NCI-H774 (cell line): ENCODE measurements at regions not wholly inside any gene's neighbourhood (a gene's known extent, or its start where the extent isn't known, plus 50 kb on each side); places are given as distances from the start of the nearest gene placed in this dataset.
"Not testable (repeated sequence)": the region's sequence is repeated elsewhere in the genome, so short reads cannot be mapped to it uniquely, and the experiment has no call there.

Source experiments
- DNase-seq: peaks from one replicate; lab custom pipeline; 2025; lab: John Stamatoyannopoulos, UW

DNA sequence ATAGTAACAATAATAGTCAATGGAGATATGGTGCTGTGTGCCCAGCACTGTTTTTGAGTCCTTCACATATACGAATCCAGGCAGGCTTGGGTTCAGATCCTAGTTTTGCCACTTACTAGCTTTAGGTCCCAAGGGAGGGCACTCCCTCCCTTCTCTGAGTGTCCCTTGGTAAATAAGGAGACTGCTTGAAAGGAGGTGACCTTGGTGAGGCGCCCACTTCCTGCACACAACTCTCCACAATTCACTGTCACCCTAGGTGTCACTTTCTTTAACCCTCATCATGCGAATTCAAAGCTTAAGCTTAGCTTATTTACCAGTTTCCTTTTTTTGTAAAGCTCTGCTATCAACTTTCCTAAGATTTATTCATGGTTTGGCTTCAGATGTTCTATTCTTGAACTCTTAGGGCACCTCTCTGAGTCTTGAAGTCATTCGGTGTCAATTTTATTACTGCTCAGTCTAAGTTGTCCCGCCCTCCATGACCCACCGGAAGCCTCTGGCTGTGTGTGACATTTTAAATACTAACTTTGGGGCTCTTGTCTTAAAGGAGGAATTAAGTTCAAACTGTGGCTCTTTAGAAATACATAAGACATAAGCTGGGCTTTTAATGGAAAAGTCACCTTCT is 170.7 kb upstream of the ZNF618 start:
- no peak for DNase-seq

DNA sequence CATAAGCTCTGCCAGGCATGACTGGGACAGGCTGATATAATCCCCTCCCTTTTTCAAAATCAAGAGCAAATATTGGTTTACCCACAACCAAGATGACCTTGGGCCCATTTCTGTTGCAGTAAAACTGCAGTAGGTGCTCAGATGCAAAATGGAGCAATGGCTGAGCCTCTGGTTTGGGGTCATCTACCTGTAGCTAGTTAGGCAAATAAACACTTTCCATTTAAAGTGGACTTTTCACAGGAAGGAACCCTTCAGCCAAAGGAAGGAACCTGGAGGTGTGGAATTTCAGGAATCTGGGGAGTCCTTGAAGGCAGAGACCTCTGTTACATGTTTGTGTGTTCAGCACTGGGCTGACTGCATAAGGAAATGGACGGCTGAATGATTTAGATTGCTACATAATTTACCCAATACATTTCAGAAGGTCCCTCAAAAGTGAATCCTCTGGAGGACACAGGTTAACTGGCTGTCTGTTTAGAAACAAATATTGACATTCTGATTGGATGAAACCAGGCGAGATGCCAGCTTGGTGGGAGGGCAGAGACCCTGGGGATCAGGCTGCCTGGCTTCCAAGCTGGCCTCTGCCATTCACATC is 170.1 kb upstream of the ZNF618 start:
- no peak for DNase-seq

DNA sequence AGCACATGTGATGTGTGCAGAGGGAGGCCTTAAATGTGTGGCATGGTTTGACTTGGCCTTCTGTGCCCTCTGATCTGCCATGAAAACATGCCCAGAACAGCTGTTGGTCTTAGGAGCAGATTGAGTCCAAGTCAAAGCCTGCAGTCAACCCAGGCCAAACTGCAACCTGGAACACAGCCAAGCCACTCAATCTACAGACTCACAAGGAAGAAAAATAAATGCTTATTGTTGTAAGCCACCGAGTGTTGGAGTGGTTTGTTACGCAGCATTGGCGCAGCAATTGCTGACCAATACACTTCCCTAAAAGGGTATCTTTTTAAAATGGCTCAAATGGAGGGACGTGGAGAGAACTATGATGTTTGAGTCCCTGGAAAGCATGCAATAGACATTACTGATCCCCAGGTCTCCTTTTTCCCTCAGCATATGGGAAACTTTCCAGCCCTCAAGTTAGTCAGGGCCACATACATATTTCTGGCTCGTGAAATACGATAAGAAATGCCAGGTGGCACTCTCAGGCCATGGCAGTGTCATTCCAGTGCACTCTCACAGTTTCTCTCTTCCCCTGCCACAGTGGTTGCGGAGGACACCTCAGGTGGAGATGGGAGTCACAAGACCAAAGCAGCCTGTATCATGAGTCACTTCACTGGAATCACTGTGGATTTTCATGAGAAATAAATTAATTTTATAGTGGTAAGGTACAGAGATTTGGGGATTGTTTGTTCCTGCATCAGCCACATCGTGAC is 168.0 kb upstream of the ZNF618 start:
- no peak for DNase-seq

DNA sequence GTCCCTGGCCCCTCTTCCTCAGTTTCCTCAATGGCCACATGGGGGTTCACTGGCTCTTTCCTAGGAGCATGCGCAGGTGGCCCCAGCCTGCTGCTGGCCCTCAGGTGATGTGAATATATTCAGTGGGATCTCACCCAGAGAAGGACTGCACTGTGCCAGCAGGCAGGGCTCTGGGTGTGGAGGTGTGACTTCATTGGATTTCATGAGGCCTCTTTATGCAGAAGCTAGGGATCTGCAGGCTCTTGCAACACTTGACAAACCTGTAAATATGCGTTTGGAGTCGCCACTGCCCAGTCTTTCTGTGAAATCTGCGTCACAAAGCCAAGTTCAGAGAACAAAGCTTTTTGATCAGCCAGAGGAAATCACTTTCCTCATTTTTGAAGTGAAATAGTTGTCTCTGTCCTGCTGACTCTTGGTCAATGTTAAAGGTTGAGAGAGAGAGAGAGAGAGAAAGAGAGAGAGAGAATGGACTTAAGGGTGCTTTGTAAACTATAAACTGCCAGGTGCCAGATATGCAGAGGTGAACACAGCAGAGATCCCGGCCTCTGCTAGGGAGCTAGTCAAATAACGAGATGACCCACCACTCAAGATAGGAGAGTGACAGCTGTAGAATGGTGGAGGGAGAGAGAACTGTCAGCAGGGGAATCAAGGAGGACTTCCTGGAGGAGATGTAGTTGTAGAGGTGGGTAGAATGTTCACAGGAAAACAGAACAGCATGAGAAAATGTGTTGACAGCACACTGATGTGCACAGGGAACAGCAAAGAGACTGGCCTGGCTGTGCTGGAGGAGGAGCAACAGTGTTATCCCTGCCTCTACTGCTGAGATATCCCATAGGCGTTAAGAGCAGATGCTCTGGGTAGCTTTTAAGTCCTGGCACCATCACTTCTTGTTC is 167.0 kb upstream of the ZNF618 start:
- DNase-seq: no peak

DNA sequence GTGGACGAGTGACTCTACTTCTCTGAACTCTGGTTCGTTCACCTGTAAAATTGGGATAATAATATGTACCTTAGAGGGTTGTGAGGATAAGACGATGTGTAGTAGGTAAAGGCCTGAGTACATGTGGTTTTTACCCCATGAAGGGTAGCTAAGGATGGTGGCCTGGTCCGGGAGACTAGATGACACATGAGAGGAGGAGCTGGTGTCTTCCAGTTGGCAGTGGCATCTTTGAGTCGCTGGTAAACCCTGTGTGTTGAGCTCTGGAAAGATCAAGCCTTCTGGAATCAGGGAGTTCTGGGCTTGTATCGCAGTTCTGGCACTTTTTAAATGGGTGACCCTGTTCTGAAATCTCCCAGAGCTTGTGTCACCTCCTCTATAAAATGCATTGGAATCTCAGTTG is 166.4 kb upstream of the ZNF618 start:
- no peak for DNase-seq

DNA sequence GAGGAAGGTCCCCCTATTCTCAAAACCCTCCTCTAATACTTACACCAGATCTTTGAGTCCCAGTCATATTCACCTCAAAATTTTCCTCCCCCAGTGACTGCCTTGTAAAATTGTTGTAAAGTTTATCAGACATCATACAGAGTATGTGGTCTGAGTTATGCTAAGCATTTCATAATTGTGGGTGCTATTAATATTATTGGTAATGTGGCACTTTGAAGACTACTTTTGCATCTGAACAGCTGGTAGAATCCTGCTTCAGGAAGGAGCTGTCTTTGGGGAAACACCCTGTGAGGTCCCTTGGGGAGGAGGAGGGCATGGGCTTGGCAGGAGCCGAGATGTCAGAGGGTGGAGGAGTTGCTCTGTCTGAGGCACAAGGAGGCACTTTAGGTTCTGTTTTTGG is 164.9 kb upstream of the ZNF618 start:
- DNase-seq: no peak

DNA sequence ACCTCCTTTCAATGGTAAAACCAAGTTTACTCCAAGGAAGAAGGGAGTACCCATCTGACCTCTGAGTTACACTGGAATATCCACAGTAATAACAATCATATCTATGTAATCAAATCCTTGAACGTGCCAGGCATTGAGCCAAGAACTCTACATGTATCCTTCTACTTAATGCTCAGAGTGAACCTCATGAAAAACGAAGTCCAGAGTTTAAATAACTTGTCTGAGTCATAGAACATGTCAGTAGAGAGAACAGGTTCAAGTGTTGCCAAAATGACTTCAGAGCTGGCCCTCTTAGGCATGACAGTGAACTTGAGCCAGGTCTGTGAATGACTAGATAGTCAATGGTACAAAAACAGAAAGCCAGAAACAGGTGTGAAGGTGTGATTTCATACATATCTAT is 164.1 kb upstream of the ZNF618 start:
- no peak for DNase-seq

DNA sequence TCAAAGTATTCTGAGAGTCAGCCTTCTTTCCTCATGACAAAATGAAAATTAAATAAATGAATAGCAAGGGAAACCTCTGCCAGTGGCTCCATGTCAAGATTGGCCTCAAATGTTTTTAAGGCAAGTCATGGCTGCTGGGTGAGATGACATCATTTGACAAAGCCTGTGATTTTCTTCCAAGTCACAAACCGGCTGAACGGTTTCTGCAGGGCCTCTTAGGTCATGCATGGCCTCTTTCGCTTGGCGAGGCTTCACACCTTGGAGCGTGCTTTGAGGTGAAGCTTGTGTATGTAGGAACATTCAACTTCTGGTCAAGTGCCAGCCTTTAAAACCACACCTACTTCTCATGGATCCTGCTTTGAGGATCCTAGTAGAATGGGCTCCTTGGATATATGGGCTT is 161.0 kb upstream of the ZNF618 start:
- DNase-seq: no peak

DNA sequence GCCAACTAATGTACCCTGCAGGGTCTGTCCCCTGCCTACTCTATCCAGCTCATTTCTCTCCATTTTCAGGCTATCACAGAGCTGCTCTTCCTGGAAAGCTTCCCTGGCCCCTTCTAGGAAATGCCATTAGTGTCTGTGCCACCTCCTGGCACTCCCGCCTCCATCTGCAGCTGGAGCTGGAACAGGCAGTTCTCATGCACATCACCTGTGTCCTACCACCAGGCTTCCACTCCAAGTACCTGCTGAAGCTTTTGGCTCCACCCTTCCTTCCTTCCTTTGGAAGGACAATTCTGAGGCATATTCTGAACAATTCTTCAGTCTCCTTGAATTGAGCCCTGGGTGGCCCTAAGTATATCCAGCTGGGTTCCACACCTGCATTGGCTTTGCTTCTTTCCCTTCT is 156.2 kb upstream of the ZNF618 start:
- DNase-seq: no peak

DNA sequence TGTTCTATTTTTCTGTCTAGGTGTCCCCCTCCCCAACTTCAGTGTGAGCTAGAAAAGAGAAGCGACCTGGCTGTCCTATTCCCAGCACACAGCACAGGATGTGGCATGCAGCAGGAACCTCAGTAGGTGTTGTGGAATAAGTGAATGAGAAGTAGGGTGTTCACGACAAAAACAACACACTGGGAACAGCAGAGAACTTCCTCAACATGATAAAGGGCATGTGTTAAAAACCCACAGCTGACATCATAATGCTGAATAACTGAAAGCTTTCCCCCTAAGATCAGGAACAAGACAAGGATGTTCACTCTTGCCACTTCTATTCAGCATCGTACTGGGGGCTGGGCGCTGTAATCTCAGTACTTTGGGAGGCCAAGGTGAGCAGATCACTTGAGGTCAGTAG is 155.6 kb upstream of the ZNF618 start:
- DNase-seq: no peak

DNA sequence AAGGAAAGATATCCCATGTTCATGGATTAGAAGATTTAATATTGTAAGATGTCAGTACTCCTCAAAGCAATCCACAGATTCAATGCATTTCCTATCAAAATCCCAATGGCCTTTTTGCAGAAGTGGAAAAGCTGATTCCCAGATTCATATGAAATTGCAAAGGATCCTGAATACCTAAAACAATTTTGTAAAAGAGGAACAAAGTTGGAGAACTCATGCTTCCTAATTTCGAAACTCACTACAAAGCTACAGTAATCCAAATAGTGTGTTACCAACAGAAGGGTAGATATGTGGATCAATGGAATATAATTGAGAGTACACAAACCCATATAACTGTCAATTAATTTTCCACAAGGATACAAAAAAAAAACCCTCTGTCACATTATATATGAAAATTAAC is 154.3 kb upstream of the ZNF618 start:
- DNase-seq: no peak

DNA sequence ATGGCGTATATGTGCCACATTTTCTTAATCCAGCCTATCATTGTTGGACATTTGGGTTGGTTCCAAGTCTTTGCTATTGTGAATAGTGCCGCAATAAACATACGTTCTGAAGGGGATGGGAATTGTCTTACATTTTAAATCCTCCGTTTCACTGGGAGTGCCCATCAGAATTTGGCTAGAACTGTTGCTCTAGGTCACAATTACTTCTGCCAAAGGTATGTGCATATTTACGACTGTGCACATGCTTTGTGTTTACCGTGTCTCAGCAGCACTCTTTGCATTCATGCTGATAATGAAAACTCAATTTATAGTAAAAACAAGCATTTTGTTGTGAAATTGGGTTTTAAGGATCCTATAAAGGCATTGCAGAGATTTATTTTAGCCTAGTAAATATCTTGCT is 151.9 kb upstream of the ZNF618 start:
- DNase-seq: no peak

DNA sequence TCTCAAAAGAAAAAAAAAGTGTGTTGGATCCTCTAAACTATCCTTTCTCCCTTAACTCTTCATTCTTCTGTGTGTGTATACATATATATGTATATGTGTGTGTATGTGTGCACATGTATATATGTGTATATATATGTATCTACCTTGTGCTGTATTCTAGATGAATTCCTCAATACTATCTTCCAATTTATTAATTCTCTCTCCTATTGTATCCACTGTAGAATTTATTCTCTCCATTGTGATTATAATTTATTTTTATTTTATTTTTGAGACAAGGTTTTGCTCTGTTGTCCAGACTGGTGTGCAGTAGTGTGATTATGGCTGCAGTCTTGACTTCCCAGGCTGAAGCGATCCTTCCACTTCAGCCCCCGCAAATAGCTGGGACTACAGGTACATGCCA is 147.1 kb upstream of the ZNF618 start:
- DNase-seq: no peak

DNA sequence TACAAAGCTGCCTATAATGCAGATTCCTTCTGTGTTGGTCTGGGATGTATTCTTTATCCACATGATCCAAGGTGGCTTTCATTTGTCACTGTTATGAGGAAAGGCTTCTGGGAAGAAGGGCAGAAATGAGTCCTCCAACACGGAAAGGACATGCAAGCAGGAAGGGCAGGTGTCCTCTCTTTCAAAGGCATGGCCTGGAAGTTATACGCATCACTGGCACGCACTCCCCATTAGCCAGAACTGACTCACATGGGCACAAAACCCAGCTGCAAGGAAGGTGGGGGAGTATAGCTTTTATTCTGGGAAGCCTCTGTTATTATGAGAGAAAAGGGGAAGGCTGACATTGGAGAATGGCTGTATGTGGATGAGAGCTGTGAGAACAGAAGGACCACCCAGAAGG is 141.3 kb upstream of the ZNF618 start:
- DNase-seq: no peak

DNA sequence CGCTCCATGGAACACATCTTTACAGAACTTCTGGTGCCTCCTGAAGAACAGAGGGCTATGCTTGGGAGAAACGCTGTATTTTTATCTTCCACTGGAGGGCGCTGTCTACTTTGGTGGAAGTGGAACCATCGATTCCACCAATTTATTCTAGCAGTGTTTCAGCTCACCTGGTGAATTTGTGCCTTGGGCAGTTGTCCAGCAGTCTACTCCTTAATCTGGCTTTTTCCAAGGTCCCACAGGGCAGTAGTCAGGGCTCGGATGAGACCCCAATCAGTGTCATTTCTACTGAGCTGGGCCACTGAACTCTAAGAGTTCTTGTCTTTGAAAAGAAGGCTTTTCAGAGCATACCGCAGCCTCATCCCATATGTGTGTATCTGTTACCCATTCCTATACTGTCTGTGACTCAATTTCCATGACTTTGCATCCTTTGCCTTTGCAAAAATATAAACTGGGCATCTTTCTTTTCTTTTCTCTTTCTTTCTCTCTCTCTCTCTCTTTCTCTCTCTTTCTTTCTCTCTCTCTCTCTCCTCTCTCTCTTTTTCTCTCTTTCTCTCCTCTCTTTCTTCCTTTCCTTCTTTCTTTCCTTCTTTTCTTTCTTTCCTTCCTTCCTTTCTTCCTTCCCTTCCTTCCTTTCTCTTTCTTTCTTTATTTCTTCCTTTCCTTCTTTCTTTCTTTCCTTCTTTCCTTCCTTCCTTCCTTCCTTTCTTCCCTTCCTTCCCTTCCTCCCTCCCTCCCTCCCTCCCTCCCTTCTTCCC is 138.4 kb upstream of the ZNF618 start:
- DNase-seq: peak; percentile 26

DNA sequence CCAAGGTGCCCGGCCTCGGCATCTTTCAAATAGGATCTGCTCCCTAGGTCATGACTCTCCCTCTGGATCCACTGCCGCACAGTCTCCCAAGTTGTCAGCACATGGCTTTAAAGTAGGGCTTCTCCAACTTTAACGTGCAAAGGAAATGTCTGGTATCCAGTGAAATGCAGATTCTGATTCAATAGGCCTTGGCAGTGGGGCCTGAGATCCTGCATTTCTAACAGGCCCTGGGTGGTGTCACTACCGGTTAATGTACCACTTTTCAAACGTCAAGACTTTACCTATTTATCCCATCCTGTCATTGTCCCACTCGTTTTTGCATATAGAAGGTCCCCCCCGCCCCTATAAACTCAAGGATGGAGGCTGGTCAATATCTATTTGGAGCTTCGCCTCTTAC is 137.6 kb upstream of the ZNF618 start:
- DNase-seq: no peak

DNA sequence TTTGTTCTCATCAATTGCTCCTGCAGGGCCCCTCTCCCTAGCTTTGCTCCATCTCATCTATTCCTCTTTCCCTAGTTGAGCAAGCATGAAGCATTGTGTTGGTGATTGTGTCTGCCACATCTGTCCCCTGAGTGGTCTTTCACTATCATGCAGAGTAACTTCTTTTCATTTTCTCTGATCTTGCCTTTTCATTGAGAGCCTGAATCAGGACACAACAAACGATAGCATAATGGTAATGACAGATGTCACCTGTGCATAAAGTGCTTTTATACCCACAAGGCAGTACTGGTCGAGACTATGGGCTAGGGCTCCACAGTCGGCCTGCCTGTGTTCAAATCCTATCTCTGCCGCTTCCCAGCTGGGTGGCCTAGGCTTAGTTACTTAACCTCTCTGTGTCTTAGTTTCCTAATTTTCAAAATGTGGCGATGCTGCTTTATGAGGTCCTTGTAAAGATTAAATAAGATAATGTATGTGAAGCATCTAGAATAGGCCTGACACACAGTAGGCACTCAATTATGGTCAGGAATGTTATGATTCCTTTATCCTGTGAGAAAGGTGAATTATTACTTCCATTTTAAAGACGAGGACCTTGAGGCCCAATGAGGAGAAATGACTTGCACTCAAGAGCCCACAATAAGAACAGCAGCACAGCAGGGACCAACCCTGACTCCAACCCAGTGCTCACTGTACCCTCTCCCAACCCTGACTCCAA is 137.1 kb upstream of the ZNF618 start:
- DNase-seq: no peak

DNA sequence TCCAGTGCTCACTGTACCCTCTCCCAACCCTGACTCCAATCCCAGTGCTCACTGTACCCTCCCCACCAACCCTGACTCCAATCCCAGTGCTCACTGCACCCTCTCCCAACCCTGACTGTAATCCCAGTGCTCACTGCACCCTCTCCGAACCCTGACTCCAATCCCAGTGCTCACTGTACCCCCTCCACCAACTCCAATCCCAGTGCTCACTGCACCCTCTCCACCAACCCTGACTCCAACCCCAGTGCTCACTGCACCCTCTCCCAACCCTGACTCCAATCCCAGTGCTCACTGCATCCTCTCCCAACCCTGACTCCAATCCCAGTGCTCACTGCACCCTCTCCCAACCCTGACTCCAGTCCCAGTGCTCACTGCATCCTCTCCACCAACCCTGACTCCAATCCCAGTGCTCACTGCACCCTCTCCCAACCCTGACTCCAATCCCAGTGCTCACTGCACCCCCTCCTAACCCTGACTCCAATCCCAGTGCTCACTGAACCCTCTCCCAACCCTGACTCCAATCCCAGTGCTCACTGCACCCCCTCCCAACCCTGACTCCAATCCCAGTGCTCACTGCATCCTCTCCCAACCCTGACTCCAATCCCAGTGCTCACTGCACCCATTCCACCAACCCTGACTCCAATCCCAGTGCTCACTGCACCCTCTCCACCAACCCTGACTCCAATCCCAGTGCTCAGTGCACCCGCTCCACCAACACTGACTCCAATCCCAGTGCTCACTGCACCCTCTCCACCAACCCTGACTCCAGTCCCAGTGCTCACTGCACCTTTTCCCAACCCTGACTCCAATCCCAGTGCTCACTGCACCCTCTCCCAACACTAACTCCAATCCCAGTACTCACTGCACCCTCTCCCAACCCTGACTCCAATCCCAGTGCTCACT is 136.3 kb upstream of the ZNF618 start:
- DNase-seq: not testable (repeated sequence)

DNA sequence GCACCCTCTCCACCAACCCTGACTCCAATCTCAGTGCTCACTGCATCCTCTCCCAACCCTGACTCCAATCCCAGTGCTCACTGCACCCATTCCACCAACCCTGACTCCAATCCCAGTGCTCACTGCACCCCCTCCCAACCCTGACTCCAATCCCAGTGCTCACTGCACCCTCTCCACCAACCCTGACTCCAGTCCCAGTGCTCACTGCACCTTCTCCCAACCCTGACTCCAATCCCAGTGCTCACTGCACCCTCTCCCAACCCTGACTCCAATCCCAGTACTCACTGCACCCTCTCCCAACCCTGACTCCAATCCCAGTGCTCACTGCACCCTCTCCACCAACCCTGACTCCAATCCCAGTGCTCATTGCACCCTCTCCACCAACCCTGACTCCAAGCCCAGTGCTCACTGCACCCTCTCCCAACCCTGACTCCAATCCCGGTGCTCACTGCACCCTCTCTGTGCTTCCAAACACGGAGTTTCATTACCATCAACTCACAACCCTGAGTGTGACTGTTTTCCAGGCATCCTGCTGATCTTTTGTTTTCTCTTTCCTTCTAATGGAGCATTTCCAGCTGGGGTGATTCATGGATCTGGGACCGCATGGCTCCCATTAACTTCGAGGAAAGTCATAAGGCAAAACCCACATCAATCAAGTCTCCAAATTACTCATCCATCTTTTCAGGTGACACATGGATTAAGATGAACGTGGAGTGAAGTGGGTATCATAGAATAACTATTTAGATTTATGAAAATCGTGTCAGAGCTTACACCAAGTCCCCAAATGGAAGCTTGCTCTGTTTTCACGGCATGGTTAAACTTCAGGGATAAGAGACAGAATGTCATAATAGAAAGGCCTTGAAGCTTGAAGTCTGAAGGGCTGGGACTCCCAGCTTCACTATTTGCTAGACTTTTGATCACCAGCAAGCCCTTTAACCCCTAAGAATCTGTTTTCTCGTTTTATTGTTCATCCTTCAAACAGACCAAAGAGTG is 135.3 kb upstream of the ZNF618 start:
- not testable (repeated sequence) for DNase-seq
